Activated T-helper 2 cell treated with anti-CD3 and anti-CD28 coated beads, Interferon-gamma antibody, Interleukin-2, Interleukin-4, amounts not matched to agents 10 μg/mL and 5 μg/mL and 100 μg/mL, durations not matched to agents 14 hours and 24 hours and 36 hours (primary cell): ENCODE measurements at regions not wholly inside any gene's neighbourhood (a gene's known extent, or its start where the extent isn't known, plus 50 kb on each side); places are given as distances from the start of the nearest gene placed in this dataset.

Experiments
- DNase-seq: peaks from one replicate; pipeline ENCODE4 v3.0.0; 2021; ENCODE audit warnings: low spot score
- H3K27ac Mint-ChIP-seq: one replicate; pipeline ENCODE4 v1.8.0; 2021; ENCODE audit warnings: mixed read lengths
- H3K27me3 Mint-ChIP-seq: one replicate; pipeline ENCODE4 v1.8.0; 2021; ENCODE audit warnings: low read depth, mixed read lengths
- H3K36me3 Mint-ChIP-seq: one replicate; pipeline ENCODE4 v1.8.0; 2021; ENCODE audit warnings: low read depth, mixed read lengths
- H3K4me1 Mint-ChIP-seq: one replicate; pipeline ENCODE4 v1.8.0; 2021; ENCODE audit warnings: low read depth, mixed read lengths
- H3K4me3 Mint-ChIP-seq: one replicate; pipeline ENCODE4 v1.8.0; 2021; ENCODE audit warnings: low read depth, mild to moderate bottlenecking, moderate library complexity, mixed read lengths
- H3K9me3 Mint-ChIP-seq: one replicate; pipeline ENCODE4 v1.8.0; 2021; ENCODE audit warnings: mixed read lengths
- intact Hi-C: fragments of 100-400 bp; cut with micrococcal nuclease; formaldehyde crosslinking; loops from one replicate; pipeline ENCODE4 v1.15.1; 2023

GRCh38 chr6:139922236-139922635 lies 547.8 kb upstream of the CITED2 start:
- no peak overlapping the region for H3K27ac Mint-ChIP-seq
- no peaks in the 10 kb centered on the region for H3K9me3 Mint-ChIP-seq
- H3K36me3 Mint-ChIP-seq = no peaks in the 10 kb centered on the region
- no peaks in the 10 kb centered on the region for H3K4me1 Mint-ChIP-seq
- no peak overlapping the region for H3K4me3 Mint-ChIP-seq
- no peak for DNase-seq
- H3K27me3 Mint-ChIP-seq = peaks cover 3% of the 10 kb centered on the region
- intact Hi-C loops = no loop called here

DNA sequence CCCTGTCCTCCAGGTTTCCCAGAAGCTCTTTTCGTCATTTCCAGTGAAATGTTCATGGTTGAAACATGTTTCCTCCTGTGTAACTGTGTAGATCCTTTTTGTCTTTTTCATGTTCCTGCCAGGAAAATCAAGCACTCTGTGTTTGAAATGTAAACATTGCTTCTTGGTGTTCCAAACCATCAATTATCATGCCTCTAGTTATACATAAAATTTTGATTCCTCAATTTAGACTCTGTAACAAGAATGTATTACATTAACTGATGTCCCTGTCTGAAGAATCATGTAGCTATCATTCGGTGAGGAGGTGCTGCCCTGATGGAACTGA lies 546.3 kb upstream of the CITED2 start:
- intact Hi-C loops = no loop called here
- no peaks in the 10 kb centered on the region for H3K36me3 Mint-ChIP-seq
- H3K9me3 Mint-ChIP-seq = no peaks in the 10 kb centered on the region
- no peak for DNase-seq
- no peak overlapping the region for H3K4me3 Mint-ChIP-seq
- no peaks in the 10 kb centered on the region for H3K4me1 Mint-ChIP-seq
- H3K27me3 Mint-ChIP-seq = peaks cover 3% of the 10 kb centered on the region
- no peak overlapping the region for H3K27ac Mint-ChIP-seq

DNA sequence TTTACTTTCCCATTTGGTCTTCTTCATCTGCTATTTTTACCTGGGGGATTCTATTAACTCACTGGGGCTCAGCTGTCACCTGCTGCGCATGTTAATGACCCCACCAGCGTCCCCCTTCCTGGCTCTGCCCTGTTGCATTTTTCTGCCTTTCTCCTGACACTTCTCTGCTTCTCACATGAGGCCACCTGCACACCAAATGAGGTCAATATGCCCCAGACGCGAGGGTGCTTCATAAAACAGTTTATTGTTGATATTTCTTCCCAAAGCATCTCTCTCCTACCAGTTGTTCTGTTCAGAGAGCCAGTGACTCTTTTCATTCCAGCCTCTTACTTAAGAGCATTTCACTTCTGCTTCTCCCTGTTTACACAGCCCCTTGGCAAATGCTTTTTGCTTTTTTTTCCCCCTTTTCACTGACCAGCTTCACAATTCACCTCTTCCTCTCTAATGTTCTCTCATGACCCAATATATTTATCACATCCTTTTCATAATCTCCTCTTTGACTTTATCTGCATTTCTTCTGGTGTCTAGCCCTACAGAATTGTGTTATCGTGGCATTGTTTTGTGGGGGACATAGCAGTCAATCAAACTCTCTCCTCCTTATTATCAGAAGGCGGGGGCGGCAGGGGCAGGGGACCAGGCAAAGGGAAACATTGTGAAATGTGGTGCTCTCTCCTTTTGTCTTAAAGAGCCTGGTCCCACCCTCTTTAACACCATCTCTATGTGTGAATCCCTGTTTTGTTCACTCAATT lies 545.8 kb upstream of the CITED2 start:
- no peaks in the 10 kb centered on the region for H3K36me3 Mint-ChIP-seq
- no peaks in the 10 kb centered on the region for H3K4me1 Mint-ChIP-seq
- no peak for DNase-seq
- H3K27ac Mint-ChIP-seq = no peak overlapping the region
- intact Hi-C loops = no loop called here
- H3K4me3 Mint-ChIP-seq = no peak overlapping the region
- H3K27me3 Mint-ChIP-seq = peaks cover 3% of the 10 kb centered on the region
- H3K9me3 Mint-ChIP-seq = no peaks in the 10 kb centered on the region

GRCh38 chr6:139919107-139920026 lies 544.9 kb upstream of the CITED2 start:
- H3K27ac Mint-ChIP-seq = no peak overlapping the region
- intact Hi-C loops = no loop called here

DNA sequence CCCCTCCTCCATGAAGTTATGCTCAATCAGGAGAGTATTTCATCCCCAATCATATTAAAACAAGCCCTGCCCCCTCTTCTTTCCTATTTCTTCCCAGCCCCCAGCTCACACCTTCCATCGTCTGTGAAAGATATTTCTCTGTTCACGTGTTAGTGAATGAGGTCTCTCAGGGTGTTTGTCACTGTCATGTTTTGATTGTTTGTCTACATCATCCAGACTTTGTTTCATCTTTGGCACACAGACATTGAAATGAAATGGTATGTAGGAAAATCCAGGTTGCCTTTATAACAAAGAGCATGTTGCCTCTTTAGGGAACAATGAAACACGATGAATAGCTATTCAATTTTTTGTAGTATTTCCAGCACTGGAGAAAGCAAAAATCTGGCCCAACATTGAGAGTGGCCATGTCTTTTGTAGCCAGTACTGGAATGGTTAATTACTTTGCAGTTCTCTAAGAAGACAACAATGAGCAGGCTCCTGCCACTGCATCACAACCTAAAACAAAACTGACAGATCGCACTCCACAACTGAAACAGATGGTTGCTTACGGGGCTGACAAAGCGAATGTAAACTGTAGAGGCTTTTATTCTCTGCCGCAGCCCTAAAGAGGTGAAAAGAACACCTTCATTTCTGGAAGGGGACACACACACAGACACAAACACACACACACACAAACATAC lies 543.6 kb upstream of the CITED2 start:
- no peak overlapping the region for H3K4me3 Mint-ChIP-seq
- no peak for DNase-seq
- no peak overlapping the region for H3K27ac Mint-ChIP-seq
- H3K36me3 Mint-ChIP-seq = no peaks in the 10 kb centered on the region
- peaks cover 3% of the 10 kb centered on the region for H3K27me3 Mint-ChIP-seq
- H3K4me1 Mint-ChIP-seq = no peaks in the 10 kb centered on the region
- intact Hi-C loops = no loop called here
- no peaks in the 10 kb centered on the region for H3K9me3 Mint-ChIP-seq

More at GRCh38 chr6:139919107-139920026, 544.9 kb upstream of the CITED2 start:
- no peaks in the 10 kb centered on the region for H3K36me3 Mint-ChIP-seq
- H3K4me3 Mint-ChIP-seq = no peak overlapping the region
- H3K9me3 Mint-ChIP-seq = no peaks in the 10 kb centered on the region
- peaks cover 3% of the 10 kb centered on the region for H3K27me3 Mint-ChIP-seq
- H3K4me1 Mint-ChIP-seq = no peaks in the 10 kb centered on the region
- DNase-seq = no peak

GRCh38 chr6:139914910-139915309 lies 540.5 kb upstream of the CITED2 start:
- Mint-ChIP-seq H3K36me3 (no peaks in the 10 kb centered on the region), H3K9me3 (no peaks in the 10 kb centered on the region), H3K27ac (no peak overlapping the region), H3K27me3 (peaks cover 3% of the 10 kb centered on the region), H3K4me1 (no peaks in the 10 kb centered on the region), H3K4me3 (no peak overlapping the region)
- intact Hi-C loops = no loop called here
- DNase-seq = no peak

DNA sequence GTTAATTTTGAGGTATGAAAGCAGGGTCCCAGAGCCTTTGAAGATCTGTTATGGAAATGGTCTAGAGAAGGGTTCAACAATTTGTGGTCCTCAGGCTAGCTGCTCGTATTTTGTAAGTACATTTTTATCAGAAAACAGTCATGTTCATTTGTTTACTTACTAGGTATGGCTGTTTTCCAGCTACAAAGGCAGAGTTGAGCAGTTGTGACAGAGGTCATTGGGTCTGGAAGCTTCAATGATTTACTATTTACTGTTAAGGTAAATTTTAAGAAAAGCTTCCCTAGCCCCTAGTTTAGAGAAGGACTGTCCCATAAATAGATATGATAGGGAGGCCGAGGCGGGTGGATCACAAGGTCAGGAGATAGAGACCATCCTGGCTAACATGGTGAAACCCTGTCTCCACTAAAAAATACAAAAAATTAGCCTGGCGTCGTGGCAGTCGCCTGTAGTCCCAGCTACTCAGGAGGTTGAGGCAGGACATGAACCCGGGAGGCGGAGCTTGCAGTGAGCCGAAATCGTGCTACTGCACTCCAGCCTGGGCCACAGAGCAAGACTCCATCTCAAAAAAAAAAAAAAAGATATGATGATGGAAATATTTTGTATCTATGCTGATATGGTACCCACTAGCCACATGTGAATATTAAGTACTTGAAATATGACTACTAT lies 538.4 kb upstream of the CITED2 start:
- Mint-ChIP-seq H3K27ac (no peak overlapping the region), H3K36me3 (no peaks in the 10 kb centered on the region), H3K4me3 (no peak overlapping the region), H3K27me3 (peaks cover under 1% of the 10 kb centered on the region), H3K9me3 (no peaks in the 10 kb centered on the region), H3K4me1 (no peaks in the 10 kb centered on the region)
- DNase-seq = no peak
- intact Hi-C loops = no loop called here

GRCh38 chr6:139909992-139910391 lies 535.5 kb upstream of the CITED2 start:
- H3K36me3 Mint-ChIP-seq = no peaks in the 10 kb centered on the region
- H3K4me3 Mint-ChIP-seq = no peak overlapping the region
- intact Hi-C loops = no loop called here
- peaks cover 1% of the 10 kb centered on the region for H3K27me3 Mint-ChIP-seq
- no peak overlapping the region for H3K27ac Mint-ChIP-seq
- DNase-seq = no peak
- H3K4me1 Mint-ChIP-seq = no peaks in the 10 kb centered on the region
- no peaks in the 10 kb centered on the region for H3K9me3 Mint-ChIP-seq

GRCh38 chr6:139905404-139906052 lies 531.1 kb upstream of the CITED2 start:
- no peaks in the 10 kb centered on the region for H3K4me1 Mint-ChIP-seq
- H3K27ac Mint-ChIP-seq = no peak overlapping the region
- peaks cover 1% of the 10 kb centered on the region for H3K27me3 Mint-ChIP-seq
- intact Hi-C loops = no loop called here
- H3K9me3 Mint-ChIP-seq = no peaks in the 10 kb centered on the region
- H3K36me3 Mint-ChIP-seq = no peaks in the 10 kb centered on the region
- H3K4me3 Mint-ChIP-seq = no peak overlapping the region
- DNase-seq = no peak

DNA sequence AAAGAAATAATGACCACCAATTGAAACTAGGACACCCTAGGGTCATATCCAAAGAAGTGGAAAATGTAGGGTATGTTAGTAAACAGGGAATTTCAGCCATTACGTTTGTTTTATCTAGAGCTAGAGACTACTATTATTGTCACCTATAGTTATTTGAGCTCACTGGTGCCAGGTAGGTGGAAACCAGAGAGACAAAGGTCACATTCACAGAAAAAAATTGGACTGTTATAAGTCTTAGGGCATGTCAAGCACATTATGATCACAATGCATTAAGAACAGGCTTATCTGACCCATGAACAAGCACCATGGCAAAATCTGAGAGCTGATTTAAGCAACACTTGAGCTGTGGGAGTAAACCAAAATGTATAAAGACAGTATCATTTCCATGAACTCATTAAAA lies 530.1 kb upstream of the CITED2 start:
- H3K4me3 Mint-ChIP-seq = no peak overlapping the region
- intact Hi-C loops = no loop called here
- peaks cover 1% of the 10 kb centered on the region for H3K27me3 Mint-ChIP-seq
- H3K27ac Mint-ChIP-seq = no peak overlapping the region
- H3K4me1 Mint-ChIP-seq = no peaks in the 10 kb centered on the region
- no peak for DNase-seq
- no peaks in the 10 kb centered on the region for H3K9me3 Mint-ChIP-seq
- H3K36me3 Mint-ChIP-seq = no peaks in the 10 kb centered on the region

- intact Hi-C loops = no loop called here
- Mint-ChIP-seq H3K4me1 (no peaks in the 10 kb centered on the region), H3K27me3 (peaks cover 1% of the 10 kb centered on the region), H3K36me3 (no peaks in the 10 kb centered on the region), H3K9me3 (no peaks in the 10 kb centered on the region), H3K4me3 (no peak overlapping the region), H3K27ac (no peak overlapping the region)
- no peak for DNase-seq
Observed at GRCh38 chr6:139904158-139904533, 529.7 kb upstream of the CITED2 start.

DNA sequence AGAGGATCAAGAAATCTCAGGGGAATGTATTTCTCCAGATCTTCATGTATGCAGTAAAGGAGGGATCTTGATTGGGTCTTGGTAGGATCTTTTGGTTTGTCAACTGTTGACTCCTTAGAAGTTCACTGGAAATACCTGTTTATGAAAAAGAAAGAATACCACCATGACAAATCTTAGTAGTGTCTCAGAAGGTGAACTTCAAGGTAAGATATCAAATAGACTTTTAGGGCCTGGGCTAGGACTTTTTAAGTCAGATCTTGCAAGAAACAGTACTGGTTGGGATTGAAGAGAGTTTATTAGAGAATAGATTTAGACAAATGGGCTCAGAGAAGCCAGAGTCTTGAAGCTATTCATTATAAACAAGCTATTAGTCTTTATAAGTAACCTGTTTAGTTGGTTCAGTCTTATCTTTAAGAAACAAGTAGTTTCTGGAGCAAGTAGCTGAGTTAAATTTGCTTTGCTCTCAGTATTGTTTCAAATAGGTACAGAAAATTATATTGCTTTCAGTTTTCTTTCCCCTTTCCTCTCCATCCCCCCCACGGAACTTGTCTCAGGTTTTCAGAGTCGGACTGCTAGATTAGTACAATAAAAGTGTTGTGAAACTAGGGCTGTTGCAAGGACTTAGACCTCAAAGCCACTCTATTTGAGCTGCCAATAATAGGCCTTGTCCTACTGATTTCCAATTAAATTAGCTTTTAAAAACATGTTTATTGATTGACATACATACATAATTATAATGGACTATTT lies 529.1 kb upstream of the CITED2 start:
- no peak for DNase-seq
- H3K4me1 Mint-ChIP-seq = no peaks in the 10 kb centered on the region
- peaks cover 1% of the 10 kb centered on the region for H3K27me3 Mint-ChIP-seq
- no peaks in the 10 kb centered on the region for H3K36me3 Mint-ChIP-seq
- intact Hi-C loops = no loop called here
- no peaks in the 10 kb centered on the region for H3K9me3 Mint-ChIP-seq
- no peak overlapping the region for H3K4me3 Mint-ChIP-seq
- H3K27ac Mint-ChIP-seq = no peak overlapping the region
